SKM-1 (cell line): ENCODE measurements at regions not wholly inside any gene's neighbourhood (a gene's known extent, or its start where the extent isn't known, plus 50 kb on each side); places are given as distances from the start of the nearest gene placed in this dataset.
"Not testable (repeated sequence)": the region's sequence is repeated elsewhere in the genome, so short reads cannot be mapped to it uniquely, and the experiment has no call there.

Experiments
- DNase-seq: peaks from one replicate; lab custom pipeline; 2025; ENCODE audit not compliant: unreplicated experiment; lab: John Stamatoyannopoulos, UW

- DNase-seq = no peak
Observed at GRCh38 chrX:13518126-13518525, 51.3 kb upstream of the EGFL6 start.

GRCh38 chrX:13515211-13515930 lies 54.0 kb upstream of the EGFL6 start:
- no peak for DNase-seq

GRCh38 chrX:13511944-13512330 lies 57.5 kb upstream of the EGFL6 start:
- DNase-seq = no peak

GRCh38 chrX:13511241-13511943 lies 58.0 kb upstream of the EGFL6 start:
- DNase-seq = no peak

GRCh38 chrX:13507893-13508292 lies 61.5 kb upstream of the EGFL6 start:
- no peak for DNase-seq

- DNase-seq = peak; percentile 3
Observed at GRCh38 chrX:13506574-13506973, 62.8 kb upstream of the EGFL6 start.

- no peak for DNase-seq
Observed at GRCh38 chrX:13502590-13502989, 66.8 kb upstream of the EGFL6 start.

- DNase-seq = no peak
Observed at GRCh38 chrX:13499736-13500135, 69.7 kb upstream of the EGFL6 start.

- no peak for DNase-seq
Observed at GRCh38 chrX:13498238-13498637, 71.2 kb upstream of the EGFL6 start.

GRCh38 chrX:13495232-13495631 lies 74.2 kb upstream of the EGFL6 start:
- DNase-seq = no peak

- no peak for DNase-seq
Observed at GRCh38 chrX:13494562-13494961, 74.8 kb upstream of the EGFL6 start.

- DNase-seq = no peak
Observed at GRCh38 chrX:13493659-13494058, 75.7 kb upstream of the EGFL6 start.

- DNase-seq = no peak
Observed at GRCh38 chrX:13492286-13492685, 77.1 kb upstream of the EGFL6 start.

- DNase-seq = peak; percentile 37
Observed at GRCh38 chrX:13491061-13491460, 78.3 kb upstream of the EGFL6 start.

GRCh38 chrX:13489454-13489853 lies 79.9 kb upstream of the EGFL6 start:
- no peak for DNase-seq

- peak; percentile 9 for DNase-seq
Observed at GRCh38 chrX:13487731-13488505, 81.5 kb upstream of the EGFL6 start.

- no peak for DNase-seq
Observed at GRCh38 chrX:13485167-13485566, 84.2 kb upstream of the EGFL6 start.

GRCh38 chrX:13483773-13484172 lies 85.6 kb upstream of the EGFL6 start:
- DNase-seq = no peak

- no peak for DNase-seq
Observed at GRCh38 chrX:13482746-13483541, 86.5 kb upstream of the EGFL6 start.

- DNase-seq = not testable (repeated sequence)
Observed at GRCh38 chrX:13480780-13481179, 88.6 kb upstream of the EGFL6 start.

- no peak for DNase-seq
Observed at GRCh38 chrX:13479452-13479813, 90.0 kb upstream of the EGFL6 start.
